ENCODE measurements at regions not wholly inside any gene's neighbourhood (a gene's known extent, or its start where the extent isn't known, plus 50 kb on each side); places are given as distances from the start of the nearest gene placed in this dataset.

DNA sequence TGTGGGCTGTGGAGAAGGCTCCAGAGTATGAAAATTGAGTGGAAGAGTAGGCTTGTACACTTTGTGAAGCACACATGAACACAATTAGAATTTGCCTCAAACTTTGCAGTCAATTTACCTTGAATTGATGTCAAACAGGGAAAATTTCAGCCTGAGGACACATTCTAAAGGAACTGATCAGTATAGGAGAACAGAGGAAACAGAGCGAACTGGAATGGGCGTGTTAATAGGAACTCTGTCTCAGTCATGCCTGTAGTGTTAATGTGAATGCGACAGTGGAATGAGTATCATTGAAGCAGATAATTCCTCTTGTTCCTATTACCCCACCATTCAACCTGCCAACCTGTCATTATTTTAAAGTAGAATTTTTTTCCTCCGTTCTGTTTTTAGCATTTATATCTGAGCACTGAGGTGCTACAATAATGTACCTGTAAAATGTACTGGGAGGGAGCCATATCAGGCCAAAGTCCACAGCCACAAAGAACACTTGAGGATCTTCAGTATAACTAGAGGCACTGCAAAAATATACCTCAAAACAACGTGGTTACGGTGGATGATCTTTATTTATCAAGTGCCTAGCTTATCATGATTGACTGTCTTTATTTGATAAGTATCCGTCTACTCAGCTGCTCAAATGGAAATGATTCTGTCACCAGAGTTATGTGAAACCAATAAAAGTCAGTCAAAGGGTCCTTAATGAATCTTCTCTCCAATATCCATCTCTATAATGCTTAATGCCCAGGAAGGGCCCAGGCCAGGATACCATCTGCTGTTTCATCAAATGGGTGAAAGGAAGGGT is 125.3 kb upstream of the STMND1 start:
- no peaks in the 10 kb centered on the region for H3K36me3 Mint-ChIP-seq (ENCODE audit: low read depth)
- ATAC-seq = no peak
- no peak overlapping the region for H3K4me3 Mint-ChIP-seq
- H3K27me3 Mint-ChIP-seq (ENCODE audit: insufficient read depth, low read depth, poor library complexity) = no peaks in the 10 kb centered on the region
- DNase-seq (ENCODE audit: low spot score) = no peak
- no peaks in the 10 kb centered on the region for H3K79me2 ChIP-seq (replicated peaks; ENCODE audit: insufficient read depth)
- H3K9me2 ChIP-seq (ENCODE audit: insufficient read depth) = peaks cover 10% of the 10 kb centered on the region
- H3F3A ChIP-seq (replicated peaks; ENCODE audit: low read depth) = no peaks in the 10 kb centered on the region
- H3K4me1 ChIP-seq (ENCODE audit: insufficient read depth) = no peaks in the 10 kb centered on the region
- H3K4me1 Mint-ChIP-seq = no peaks in the 10 kb centered on the region; the same call in 2 of the 3 replicates
- H3K36me3 ChIP-seq (ENCODE audit: insufficient read depth) = no peaks in the 10 kb centered on the region
- H3K4me2 ChIP-seq = no peak overlapping the region
- H4K20me1 ChIP-seq (replicated peaks; ENCODE audit: insufficient read depth) = no peaks in the 10 kb centered on the region; the same call in 1 of the 2 replicates
- no peaks in the 10 kb centered on the region for H3K27me3 ChIP-seq (ENCODE audit: insufficient read depth)
- H2AFZ ChIP-seq = no peak overlapping the region
- no peak overlapping the region for H3K4me3 ChIP-seq
- no peaks in the 10 kb centered on the region for H3K9me3 Mint-ChIP-seq
- H3K27ac Mint-ChIP-seq = no peak overlapping the region
- TF ChIP-seq CTCF (conservative IDR thresholded peaks at IDR 0.05; ENCODE audit: low read depth in 2 of 2) (no peak), ZNF114 (CRISPR knock-in tag; IDR thresholded peaks at IDR 0.05) (no peak), STAT1 (IDR thresholded peaks at IDR 0.05; ENCODE audit: unreplicated experiment) (no peak), POLR2AphosphoS5 (IDR thresholded peaks at IDR 0.05; ENCODE audit: low read depth) (no peak), NANOG (IDR thresholded peaks at IDR 0.05; ENCODE audit: borderline replicate concordance) (no peak)
- TF ChIP-seq, protein P1, sequence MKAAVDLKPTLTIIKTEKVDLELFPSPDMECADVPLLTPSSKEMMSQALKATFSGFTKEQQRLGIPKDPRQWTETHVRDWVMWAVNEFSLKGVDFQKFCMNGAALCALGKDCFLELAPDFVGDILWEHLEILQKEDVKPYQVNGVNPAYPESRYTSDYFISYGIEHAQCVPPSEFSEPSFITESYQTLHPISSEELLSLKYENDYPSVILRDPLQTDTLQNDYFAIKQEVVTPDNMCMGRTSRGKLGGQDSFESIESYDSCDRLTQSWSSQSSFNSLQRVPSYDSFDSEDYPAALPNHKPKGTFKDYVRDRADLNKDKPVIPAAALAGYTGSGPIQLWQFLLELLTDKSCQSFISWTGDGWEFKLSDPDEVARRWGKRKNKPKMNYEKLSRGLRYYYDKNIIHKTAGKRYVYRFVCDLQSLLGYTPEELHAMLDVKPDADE (IDR thresholded peaks at IDR 0.05) = no peak
- TF ChIP-seq, protein P2, sequence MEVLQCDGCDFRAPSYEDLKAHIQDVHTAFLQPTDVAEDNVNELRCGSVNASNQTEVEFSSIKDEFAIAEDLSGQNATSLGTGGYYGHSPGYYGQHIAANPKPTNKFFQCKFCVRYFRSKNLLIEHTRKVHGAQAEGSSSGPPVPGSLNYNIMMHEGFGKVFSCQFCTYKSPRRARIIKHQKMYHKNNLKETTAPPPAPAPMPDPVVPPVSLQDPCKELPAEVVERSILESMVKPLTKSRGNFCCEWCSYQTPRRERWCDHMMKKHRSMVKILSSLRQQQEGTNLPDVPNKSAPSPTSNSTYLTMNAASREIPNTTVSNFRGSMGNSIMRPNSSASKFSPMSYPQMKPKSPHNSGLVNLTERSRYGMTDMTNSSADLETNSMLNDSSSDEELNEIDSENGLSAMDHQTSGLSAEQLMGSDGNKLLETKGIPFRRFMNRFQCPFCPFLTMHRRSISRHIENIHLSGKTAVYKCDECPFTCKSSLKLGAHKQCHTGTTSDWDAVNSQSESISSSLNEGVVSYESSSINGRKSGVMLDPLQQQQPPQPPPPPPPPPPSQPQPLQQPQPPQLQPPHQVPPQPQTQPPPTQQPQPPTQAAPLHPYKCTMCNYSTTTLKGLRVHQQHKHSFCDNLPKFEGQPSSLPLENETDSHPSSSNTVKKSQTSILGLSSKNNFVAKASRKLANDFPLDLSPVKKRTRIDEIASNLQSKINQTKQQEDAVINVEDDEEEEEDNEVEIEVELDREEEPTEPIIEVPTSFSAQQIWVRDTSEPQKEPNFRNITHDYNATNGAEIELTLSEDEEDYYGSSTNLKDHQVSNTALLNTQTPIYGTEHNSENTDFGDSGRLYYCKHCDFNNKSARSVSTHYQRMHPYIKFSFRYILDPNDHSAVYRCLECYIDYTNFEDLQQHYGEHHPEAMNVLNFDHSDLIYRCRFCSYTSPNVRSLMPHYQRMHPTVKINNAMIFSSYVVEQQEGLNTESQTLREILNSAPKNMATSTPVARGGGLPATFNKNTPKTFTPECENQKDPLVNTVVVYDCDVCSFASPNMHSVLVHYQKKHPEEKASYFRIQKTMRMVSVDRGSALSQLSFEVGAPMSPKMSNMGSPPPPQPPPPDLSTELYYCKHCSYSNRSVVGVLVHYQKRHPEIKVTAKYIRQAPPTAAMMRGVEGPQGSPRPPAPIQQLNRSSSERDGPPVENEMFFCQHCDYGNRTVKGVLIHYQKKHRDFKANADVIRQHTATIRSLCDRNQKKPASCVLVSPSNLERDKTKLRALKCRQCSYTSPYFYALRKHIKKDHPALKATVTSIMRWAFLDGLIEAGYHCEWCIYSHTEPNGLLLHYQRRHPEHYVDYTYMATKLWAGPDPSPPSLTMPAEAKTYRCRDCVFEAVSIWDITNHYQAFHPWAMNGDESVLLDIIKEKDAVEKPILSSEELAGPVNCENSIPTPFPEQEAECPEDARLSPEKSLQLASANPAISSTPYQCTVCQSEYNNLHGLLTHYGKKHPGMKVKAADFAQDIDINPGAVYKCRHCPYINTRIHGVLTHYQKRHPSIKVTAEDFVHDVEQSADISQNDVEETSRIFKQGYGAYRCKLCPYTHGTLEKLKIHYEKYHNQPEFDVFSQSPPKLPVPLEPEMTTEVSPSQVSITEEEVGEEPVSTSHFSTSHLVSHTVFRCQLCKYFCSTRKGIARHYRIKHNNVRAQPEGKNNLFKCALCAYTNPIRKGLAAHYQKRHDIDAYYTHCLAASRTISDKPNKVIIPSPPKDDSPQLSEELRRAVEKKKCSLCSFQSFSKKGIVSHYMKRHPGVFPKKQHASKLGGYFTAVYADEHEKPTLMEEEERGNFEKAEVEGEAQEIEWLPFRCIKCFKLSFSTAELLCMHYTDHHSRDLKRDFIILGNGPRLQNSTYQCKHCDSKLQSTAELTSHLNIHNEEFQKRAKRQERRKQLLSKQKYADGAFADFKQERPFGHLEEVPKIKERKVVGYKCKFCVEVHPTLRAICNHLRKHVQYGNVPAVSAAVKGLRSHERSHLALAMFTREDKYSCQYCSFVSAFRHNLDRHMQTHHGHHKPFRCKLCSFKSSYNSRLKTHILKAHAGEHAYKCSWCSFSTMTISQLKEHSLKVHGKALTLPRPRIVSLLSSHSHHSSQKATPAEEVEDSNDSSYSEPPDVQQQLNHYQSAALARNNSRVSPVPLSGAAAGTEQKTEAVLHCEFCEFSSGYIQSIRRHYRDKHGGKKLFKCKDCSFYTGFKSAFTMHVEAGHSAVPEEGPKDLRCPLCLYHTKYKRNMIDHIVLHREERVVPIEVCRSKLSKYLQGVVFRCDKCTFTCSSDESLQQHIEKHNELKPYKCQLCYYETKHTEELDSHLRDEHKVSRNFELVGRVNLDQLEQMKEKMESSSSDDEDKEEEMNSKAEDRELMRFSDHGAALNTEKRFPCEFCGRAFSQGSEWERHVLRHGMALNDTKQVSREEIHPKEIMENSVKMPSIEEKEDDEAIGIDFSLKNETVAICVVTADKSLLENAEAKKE (CRISPR knock-in tag; IDR thresholded peaks at IDR 0.05) = no peak
- no peak overlapping the region for H3K27ac ChIP-seq (ENCODE audit: low read depth)

Measured in GM23338 (cell line).